Suppressor macrophage (primary cell): ENCODE measurements at regions not wholly inside any gene's neighbourhood (a gene's known extent, or its start where the extent isn't known, plus 50 kb on each side); places are given as distances from the start of the nearest gene placed in this dataset.
"Not testable (repeated sequence)": the region's sequence is repeated elsewhere in the genome, so short reads cannot be mapped to it uniquely, and the experiment has no call there.

Source experiments
- DNase-seq, 4 experiments: peaks; one replicate each; pipeline ENCODE4 v3.0.0-alpha.2; 2020 to 2022

- no peak for DNase-seq
These were observed 148.6 kb downstream of the CD47 start for GRCh38 chr3:107942244-107942643.

- DNase-seq: no peak
These were observed 151.0 kb downstream of the CD47 start for GRCh38 chr3:107939691-107940442.

DNA sequence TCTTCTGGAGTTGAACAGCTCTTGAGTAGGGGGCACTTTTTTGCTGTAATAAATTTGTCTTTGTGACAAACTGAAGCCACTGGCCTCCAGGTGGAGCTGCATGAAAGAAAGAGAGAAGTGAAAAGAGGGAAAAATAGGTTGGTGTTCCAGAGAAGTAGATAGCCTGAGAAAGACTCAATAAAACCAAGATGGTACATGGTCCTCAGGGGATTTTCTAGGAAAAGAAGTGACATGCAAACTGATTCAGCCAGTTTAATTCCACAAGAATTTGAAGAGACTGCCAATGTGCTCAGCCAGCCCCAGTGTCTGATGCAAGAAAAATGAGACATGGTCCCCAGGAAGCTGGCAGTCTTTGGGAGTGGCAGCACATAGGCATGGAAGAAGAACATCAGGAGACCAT lies 152.7 kb downstream of the CD47 start:
- DNase-seq: peak; percentile 37 to 72 (median 59)

- no peak for DNase-seq
These were observed 156.0 kb downstream of the CD47 start for GRCh38 chr3:107934808-107935207.

DNA sequence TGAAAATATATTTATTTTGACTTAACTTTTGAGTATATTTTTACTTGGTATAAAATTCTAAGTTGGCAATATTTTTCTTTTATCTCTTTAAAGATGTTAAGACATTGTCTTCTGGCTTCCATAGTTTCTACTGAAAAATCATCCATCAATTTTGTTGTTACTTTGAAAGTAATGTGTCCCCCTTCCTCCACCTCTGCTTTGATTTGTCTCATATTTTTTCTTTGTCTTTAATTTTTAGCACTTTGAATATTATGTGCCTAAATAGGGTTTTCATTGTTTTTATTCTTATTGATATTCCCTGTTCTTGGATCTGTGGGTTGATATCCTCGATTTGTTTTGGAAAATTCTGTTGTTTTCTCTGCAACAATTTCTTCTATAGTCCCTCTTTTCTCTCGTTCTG lies 157.4 kb downstream of the CD47 start:
- DNase-seq: no peak

DNA sequence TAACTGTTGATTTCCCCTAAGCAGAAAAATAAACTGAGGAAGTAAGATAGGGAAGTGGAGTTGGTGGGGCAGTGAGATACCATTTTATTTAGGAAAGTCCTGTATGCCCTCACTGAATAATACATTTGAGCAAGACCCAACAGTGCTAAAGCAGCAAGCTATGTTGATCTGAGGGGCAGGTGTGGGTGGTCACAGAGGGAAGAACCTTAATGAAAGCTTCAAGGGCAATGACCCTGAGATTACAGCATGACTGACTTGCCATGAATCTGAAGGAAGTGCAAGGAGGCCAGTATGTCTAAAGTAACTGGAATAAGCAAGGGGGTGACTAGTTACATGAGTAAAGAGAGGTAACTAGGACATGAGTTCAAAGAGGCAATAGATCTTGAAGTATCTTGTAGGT lies 159.5 kb downstream of the CD47 start:
- peak; percentile 24 to 77 (median 56) for DNase-seq

GRCh38 chr3:107929088-107929487 lies 161.7 kb downstream of the CD47 start:
- DNase-seq: no peak

- DNase-seq: peak; percentile 14 to 43 (median 36)
These were observed 162.8 kb downstream of the CD47 start for GRCh38 chr3:107928084-107928445.

DNA sequence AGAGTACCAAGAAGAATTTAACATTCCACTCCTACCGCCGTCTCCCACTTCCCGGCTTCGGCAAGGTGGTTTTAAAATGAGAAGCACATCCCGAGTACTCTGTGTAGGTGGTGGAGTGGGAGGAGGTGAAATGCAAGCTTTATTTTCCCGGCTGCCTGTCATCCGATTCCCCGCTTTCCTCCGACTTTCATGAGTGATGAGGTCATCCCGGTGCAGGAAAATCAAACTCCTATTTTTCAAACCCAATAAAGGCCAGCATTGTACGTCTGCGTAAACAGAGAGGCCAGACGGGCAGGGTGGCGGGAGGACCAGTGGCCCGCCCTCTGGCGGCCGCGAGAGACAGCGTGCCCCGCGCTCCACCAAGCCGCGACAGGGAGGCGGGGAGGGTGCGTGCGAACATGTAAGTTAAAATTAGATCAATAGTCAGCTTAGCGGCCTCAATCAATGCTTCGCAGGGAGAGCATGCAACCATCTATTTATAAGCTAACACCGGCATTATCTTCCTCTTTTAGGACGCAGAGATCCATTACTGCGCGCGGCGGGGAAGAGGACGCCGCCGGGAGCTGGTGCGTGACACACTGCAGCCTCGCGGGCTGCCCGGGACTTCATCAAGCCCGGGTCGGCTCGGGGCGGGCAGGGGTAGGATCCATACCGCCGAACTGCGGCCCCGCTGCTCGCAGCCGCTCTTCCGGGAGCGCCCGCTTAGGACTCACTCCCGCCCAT lies 163.3 kb downstream of the CD47 start:
- peak; percentile 72 to 87 (median 78) for DNase-seq

GRCh38 chr3:107925851-107926250 lies 165.0 kb downstream of the CD47 start:
- DNase-seq: peak; percentile 15 to 49 (median 37)

DNA sequence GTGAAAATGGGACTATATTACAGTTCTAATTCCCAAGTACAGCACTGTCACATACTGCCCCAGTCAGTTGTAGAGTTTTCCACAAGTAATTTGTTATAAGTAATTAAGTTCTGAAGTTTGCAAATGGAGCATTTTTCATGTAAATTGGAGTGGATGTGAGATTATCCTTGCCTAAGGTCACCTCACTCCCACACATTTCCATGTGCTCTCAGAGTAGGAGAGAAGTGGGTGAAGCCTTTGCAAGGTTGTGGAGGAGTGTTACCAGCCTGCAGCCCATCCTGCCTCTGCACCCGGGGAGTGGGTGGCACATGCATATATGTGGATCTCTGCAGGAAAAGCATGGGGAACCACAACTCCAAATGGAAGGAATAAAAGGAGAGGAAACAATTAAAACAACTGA lies 169.8 kb downstream of the CD47 start:
- DNase-seq: peak in 3 of 4 experiments; percentile 26 to 57 (median 33)

DNA sequence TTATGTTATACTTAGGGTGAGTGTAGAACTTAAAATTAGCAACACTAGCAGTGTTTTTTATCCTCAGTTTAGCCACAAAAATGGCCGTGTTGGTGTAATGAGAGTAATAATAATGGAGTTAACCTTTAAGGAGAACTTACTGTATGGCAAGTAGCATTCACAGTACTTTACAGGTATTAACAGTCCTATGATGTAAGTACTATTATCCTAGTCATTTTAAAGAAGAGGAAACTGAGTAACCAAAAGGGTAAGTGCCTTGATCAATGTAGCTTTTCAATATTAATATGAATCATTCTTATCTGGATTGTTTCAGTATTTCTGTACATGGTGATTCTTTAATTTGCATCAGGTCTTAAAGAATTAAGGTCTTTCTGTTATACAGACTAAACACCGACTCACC lies 170.3 kb downstream of the CD47 start:
- DNase-seq: no peak

DNA sequence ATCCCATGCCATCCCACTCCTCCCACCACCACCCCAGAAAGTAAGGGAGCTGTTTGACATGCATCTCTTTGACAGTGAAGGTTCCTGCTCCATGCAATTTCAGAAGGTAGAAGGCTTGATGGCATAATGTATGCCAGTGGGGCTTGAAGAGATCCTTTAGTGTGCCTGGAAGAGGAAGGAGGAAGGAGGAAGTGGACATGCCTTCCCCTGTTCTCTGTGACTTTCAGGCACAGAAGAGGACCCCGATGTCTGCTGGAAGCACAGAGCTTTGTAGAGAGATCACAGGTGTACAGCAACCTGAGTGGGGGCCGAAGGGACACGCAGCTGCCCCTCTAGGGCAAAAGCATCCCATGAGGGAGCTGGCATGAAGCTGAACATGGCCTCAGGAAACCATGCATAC lies 171.6 kb downstream of the CD47 start:
- peak in 3 of 4 experiments; percentile 32 to 43 (median 41) for DNase-seq

- DNase-seq: no peak
These were observed 174.7 kb downstream of the CD47 start for GRCh38 chr3:107916171-107916570.

DNA sequence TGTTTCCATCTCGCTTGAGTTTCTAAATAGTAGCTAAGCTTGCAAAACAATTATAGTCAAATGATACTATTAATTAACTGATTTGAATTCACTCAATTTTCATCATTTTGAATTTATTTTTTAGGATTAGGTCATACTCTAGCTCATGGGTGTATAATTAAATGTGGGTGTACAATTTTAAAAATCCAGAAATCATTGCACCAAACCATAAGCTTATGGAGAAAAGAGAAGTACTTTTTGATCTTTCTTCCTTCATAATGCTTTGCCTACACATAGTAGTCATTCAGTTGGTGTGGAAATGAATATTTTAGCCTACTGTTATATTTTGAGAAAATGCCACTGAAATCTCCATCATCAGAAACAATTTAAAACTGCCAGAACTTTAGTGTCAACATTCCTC lies 175.1 kb downstream of the CD47 start:
- DNase-seq: peak in 2 of 4 experiments; percentile 61 to 63

DNA sequence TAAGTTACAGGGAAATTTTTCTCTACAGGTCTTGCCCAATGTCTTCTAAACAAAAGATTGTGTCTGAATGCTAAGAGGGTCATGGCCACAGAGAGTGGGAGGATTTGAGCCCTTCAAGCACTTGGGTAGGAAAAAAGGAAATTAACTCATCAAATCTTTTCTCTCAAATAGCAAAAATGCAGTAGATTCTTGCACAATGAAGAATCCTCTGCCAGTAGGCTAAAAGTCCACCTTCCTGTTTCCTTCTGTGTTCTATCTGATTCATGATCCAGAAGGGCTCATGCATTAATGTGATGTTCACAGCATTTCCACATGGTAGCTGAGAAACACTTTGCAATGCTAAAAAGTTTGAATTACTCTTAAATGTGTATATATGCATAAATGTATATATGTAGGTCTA lies 177.1 kb downstream of the CD47 start:
- DNase-seq: peak; percentile 81 to 98 (median 90)

GRCh38 chr3:107911337-107912000 lies 179.4 kb downstream of the CD47 start:
- DNase-seq: no peak

DNA sequence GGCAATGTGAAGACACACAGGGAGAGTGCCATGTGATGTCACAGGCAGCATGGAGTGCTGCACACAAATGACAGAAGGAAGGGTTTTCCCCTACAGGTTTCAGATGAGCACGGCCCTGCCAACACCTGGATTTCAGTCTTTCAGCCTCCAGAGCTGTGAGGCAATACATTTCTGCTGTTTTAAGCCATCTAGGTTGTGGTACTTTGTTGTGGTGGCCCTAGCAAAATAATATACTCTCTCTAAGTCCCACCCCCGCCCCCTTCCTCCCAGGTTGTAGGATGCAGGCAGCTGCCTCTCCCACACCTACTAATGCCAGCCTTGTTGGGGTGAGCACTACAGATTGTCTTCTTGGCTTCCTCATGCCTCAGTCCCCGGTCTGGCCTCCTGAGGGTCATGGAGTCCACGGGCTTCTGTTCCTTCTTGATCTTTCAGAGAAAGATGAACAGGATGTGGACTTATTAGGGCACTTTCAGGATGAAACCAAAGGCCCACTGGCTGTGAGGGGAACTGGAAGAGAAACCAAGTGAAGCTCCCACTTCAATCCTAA lies 180.0 kb downstream of the CD47 start:
- peak in 3 of 4 experiments; percentile 18 to 50 (median 49) for DNase-seq

- not testable (repeated sequence) for DNase-seq
These were observed 181.2 kb downstream of the CD47 start for GRCh38 chr3:107909583-107909982.

- peak; percentile 24 to 54 (median 44) for DNase-seq
These were observed 182.8 kb downstream of the CD47 start for GRCh38 chr3:107907996-107908395.

- DNase-seq: no peak
These were observed 186.2 kb downstream of the CD47 start for GRCh38 chr3:107904536-107905066.

GRCh38 chr3:107899990-107900651 lies 190.7 kb downstream of the CD47 start:
- DNase-seq: no peak
